Right forelimb (tissue), 1 donor: ENCODE measurements at regions not wholly inside any gene's neighbourhood (a gene's known extent, or its start where the extent isn't known, plus 50 kb on each side); places are given as distances from the start of the nearest gene placed in this dataset.
"Not testable (repeated sequence)": the region's sequence is repeated elsewhere in the genome, so short reads cannot be mapped to it uniquely, and the experiment has no call there.

Experiments
- DNase-seq: peaks from one replicate; pipeline ENCODE4 v3.0.0-alpha.2; 2018

DNA sequence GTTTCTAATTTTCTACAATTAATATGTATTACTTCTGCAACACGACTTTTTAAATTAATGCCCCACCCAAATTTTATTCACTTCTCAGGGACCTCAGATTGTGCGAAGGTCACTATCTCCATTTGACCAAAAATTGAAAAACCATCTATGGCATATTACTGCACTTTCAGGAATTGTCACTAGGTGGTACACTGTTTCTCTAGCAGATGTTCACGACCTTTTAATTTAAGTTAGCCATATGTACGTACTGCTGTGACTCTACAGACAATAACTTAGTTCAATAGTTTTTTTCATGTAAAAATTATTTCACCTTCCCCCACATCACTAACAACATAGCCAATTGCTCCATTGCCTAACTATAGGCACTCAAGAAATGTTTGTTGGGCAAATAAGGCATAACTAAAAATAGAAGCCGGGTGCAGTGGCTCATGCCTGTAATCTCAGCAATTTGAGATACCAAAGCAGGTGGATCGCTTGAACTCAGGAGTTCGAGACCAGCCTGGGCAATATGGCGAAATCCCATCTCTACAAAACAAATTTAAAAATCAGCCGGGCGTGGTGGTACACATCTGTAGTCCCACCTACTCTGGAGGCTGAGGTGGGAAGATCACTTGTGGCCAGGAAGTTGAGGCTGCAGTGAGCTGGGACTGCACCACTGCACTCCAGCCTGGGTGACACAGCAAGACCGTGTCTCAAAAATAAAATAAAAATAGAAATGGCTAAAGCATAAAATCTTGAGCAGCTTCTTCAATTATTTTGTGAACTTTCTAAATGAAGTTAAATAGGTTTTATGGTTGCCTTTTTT is 75.7 kb upstream of the PKN2 start:
- no peak for DNase-seq

DNA sequence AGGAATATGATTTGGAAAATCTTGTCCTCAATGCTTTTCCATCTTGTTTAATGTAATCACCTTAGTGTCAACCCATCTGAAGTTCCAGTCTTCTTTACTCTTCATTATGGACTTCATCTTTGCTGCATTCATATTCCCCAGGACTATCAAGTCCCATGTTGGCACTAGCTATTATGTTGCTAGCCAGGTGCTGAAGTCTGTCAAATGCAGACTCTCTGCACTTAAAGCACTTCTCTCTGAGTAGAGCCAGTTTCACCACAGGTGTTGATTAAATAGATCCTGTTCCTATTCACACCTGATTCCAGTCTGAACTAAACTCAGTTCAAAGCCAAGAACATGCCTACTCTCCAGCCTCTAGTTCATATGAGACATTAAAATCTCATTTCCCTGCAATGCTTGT is 75.0 kb upstream of the PKN2 start:
- no peak for DNase-seq

- no peak for DNase-seq
Measured at GRCh38 chr1:88610687-88611086, 73.4 kb upstream of the PKN2 start.

DNA sequence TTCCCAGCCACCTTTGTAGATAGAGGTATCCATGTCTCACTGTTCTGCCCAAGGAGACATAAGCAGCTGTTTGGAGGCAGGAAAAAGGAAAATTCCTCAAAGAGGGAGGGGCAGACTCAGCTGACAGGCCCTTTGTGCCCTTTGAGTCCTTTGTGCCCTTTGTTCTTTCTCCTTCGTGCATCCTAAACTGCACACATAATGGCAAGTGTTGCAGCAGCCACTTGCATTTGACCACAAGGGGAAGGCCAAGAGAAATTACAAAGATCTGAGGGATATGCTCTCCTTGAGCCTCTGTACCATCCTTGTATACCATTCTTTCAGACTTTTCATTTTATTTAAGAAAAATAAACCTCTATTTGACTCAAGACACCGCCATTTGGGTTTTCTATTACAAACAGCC is 71.8 kb upstream of the PKN2 start:
- DNase-seq, result no peak

DNA sequence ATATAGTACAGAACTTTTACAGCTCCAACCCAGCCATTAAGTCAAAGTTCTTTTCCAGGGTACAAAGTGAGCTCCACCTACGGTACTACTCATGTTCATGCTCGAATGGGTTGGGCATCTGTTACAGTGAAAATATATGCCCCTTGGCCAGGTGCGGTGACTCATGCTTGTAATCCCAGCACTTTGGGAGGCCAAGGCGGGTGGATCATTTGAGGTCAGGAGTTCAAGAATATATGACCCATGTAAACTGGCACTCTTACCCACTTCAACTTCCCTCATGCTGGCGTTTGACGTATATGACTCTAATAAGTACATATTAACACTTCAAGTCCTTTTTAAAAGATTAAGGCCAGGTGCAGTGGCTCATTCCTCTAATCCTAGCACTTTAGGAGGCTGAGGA is 71.3 kb upstream of the PKN2 start:
- DNase-seq, result no peak

GRCh38 chr1:88618331-88618730 is 65.7 kb upstream of the PKN2 start:
- DNase-seq, result no peak

- DNase-seq, result not testable (repeated sequence)
Measured at GRCh38 chr1:88623101-88623500, 61.0 kb upstream of the PKN2 start.
